Liver (tissue), 8 donors: ENCODE measurements at regions not wholly inside any gene's neighbourhood (a gene's known extent, or its start where the extent isn't known, plus 50 kb on each side); places are given as distances from the start of the nearest gene placed in this dataset.

ENCODE experiments used
- DNase-seq: peaks from one replicate; pipeline ENCODE4 v3.0.0-alpha.2; 2017; ENCODE audit warnings: low spot score
- H3K27ac ChIP-seq, 2 donors: one replicate each; pipeline ENCODE4 v1.7.0; 2013; ENCODE audit warnings: inconsistent platforms in 2 of 2, low read length in 2 of 2, control low read depth in 1 of 2, low read depth in 1 of 2, mild to moderate bottlenecking in 1 of 2
- H3K27me3 ChIP-seq, 4 donors: one replicate each; pipeline versions ENCODE4 v1.6.1 to v1.7.0; 2013; ENCODE audit warnings: low read length in 3 of 4, inconsistent platforms in 1 of 4, mild to moderate bottlenecking in 1 of 4, moderate library complexity in 1 of 4; ENCODE audit not compliant: control insufficient read depth in 4 of 4, insufficient read depth in 4 of 4
- H3K36me3 ChIP-seq, 4 donors: one replicate each; pipeline versions ENCODE4 v1.6.1 to v1.7.0; 2013; ENCODE audit warnings: low read length in 3 of 4, mild to moderate bottlenecking in 3 of 4, low read depth in 1 of 4, moderate library complexity in 1 of 4; ENCODE audit not compliant: control insufficient read depth in 4 of 4, insufficient read depth in 3 of 4
- H3K4me1 ChIP-seq, 4 donors: one replicate each; pipeline versions ENCODE4 v1.6.1 to v1.7.0; 2013; ENCODE audit warnings: low read length in 3 of 4, mild to moderate bottlenecking in 3 of 4, moderate library complexity in 1 of 4; ENCODE audit not compliant: control insufficient read depth in 4 of 4, insufficient read depth in 4 of 4
- H3K4me3 ChIP-seq, 3 donors: one replicate each; pipeline versions ENCODE4 v1.6.1 to v1.7.0; 2013; ENCODE audit warnings: low read length in 3 of 3, control low read depth in 1 of 3, low read depth in 1 of 3, mild to moderate bottlenecking in 1 of 3
- H3K9ac ChIP-seq, 2 donors: one replicate each; pipeline ENCODE4 v1.7.0; 2013; ENCODE audit warnings: low read length in 2 of 2, mild to moderate bottlenecking in 2 of 2, moderate library complexity in 2 of 2, control low read depth in 1 of 2, low read depth in 1 of 2
- H3K9me3 ChIP-seq, 4 donors: one replicate each; pipeline versions ENCODE4 v1.6.1 to v1.7.0; 2013; ENCODE audit warnings: low read length in 3 of 4; ENCODE audit not compliant: control insufficient read depth in 4 of 4
- CTCF ChIP-seq: fragments of 150-350 bp; IDR thresholded peaks from 2 replicates; pipeline ENCODE4 v1.5.1; 2017; ENCODE audit warnings: improper control_type of control experiment, low read depth, low read length; ENCODE audit not compliant: missing input control
- EGR1 ChIP-seq, 2 donors: IDR thresholded peaks; 2 replicates each; pipeline ENCODE4 v1.6.1; 2016 to 2018; ENCODE audit warnings: antibody characterized with exemption in 2 of 2, low read depth in 2 of 2
- FOXA1 ChIP-seq: IDR thresholded peaks from 2 replicates; pipeline ENCODE4 v1.6.1; 2016; ENCODE audit warnings: antibody characterized with exemption
- FOXA2 ChIP-seq: IDR thresholded peaks from 2 replicates; pipeline ENCODE4 v1.6.1; 2016; ENCODE audit warnings: antibody characterized with exemption
- GABPA ChIP-seq, 2 donors: IDR thresholded peaks in 1 of 2; conservative IDR thresholded peaks in 1 of 2; 2 replicates each; pipeline ENCODE4 v1.6.1; 2016; ENCODE audit warnings: antibody characterized with exemption in 2 of 2, mild to moderate bottlenecking in 1 of 2, moderate library complexity in 1 of 2
- HNF4A ChIP-seq, 2 donors: conservative IDR thresholded peaks; 2 replicates each; pipeline ENCODE4 v1.6.1; 2016; ENCODE audit warnings: antibody characterized with exemption in 2 of 2, mild to moderate bottlenecking in 2 of 2
- HNF4G ChIP-seq: IDR thresholded peaks from 2 replicates; pipeline ENCODE4 v1.6.1; 2016; ENCODE audit warnings: antibody characterized with exemption
- JUND ChIP-seq, 2 donors: IDR thresholded peaks; 2 replicates each; pipeline ENCODE4 v1.6.1; 2016; ENCODE audit warnings: antibody characterized with exemption in 2 of 2
- NR2F2 ChIP-seq: IDR thresholded peaks from 2 replicates; pipeline ENCODE4 v1.6.1; 2016; ENCODE audit warnings: antibody characterized with exemption
- RAD21 ChIP-seq, 2 donors: IDR thresholded peaks; 2 replicates each; pipeline ENCODE4 v1.6.1; 2016; ENCODE audit warnings: antibody characterized with exemption in 2 of 2, mild to moderate bottlenecking in 2 of 2
- RXRA ChIP-seq, 2 donors: IDR thresholded peaks; 2 replicates each; pipeline ENCODE4 v1.6.1; 2017 to 2018; ENCODE audit warnings: antibody characterized with exemption in 2 of 2, mild to moderate bottlenecking in 1 of 2
- SP1 ChIP-seq: IDR thresholded peaks from 2 replicates; pipeline ENCODE4 v1.6.1; 2018; ENCODE audit warnings: antibody characterized with exemption, mild to moderate bottlenecking
- TAF1 ChIP-seq: conservative IDR thresholded peaks from 2 replicates; pipeline ENCODE4 v1.6.1; 2016; ENCODE audit warnings: antibody characterized with exemption, mild to moderate bottlenecking
- WGBS: extraction: QIAGEN DNeasy Blood & Tissue Kit; methylation state at CpG from one replicate; pipeline ENCODE4 v1.1.7; 2013; 5-methylcytosine and 5-hydroxymethylcytosine counted together
- TF ChIP-seq, protein P1 (sequence below): IDR thresholded peaks from 2 replicates; pipeline ENCODE4 v1.6.1; 2016; ENCODE audit warnings: antibody characterized with exemption
- TF ChIP-seq, protein P2 (sequence below): IDR thresholded peaks from 2 replicates; pipeline ENCODE4 v1.6.1; 2016; ENCODE audit warnings: antibody characterized with exemption
- TF ChIP-seq, protein P3 (sequence below): IDR thresholded peaks from 2 replicates; pipeline ENCODE4 v1.6.1; 2016; ENCODE audit warnings: antibody characterized with exemption
- TF ChIP-seq, protein P4 (sequence below): IDR thresholded peaks from 2 replicates; pipeline ENCODE4 v1.6.1; 2016; ENCODE audit warnings: antibody characterized with exemption, mild to moderate bottlenecking
- donor health status: healthy.
- donor health status: healthy.
- donor health status: healthy.
- donor health status: healthy.
- donor health status: healthy.

- TF ChIP-seq, protein P1, sequence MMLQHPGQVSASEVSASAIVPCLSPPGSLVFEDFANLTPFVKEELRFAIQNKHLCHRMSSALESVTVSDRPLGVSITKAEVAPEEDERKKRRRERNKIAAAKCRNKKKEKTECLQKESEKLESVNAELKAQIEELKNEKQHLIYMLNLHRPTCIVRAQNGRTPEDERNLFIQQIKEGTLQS = no peak
- TF ChIP-seq SP1 (no peak), RXRA (IDR thresholded peaks at IDR 0.05) (no peak), GABPA (IDR thresholded peaks at IDR 0.05 in 1 of 2, conservative IDR thresholded peaks at IDR 0.05 in 1 of 2) (no peak)
Measured at GRCh38 chr4:36854554-36854953, 390.0 kb upstream of the NWD2 start (continued).

DNA sequence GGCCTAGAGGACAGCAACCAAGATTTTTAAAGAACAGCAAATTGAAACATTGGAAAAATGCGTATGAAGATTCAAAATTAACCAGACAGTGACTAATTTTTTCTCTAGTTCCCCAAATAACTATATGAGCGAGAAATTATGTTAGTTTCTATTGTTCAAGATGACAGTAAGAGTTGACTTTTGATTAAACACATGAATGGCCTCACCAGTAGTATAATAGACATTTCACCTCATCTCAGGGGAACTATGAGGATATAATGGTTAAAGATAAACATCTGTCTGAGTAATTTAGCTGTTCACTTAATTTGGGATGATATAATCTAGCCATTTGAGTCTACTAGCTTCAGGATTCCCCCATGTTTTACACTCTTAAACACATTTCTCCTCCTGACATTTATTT, 380.9 kb upstream of the NWD2 start:
- no peak for DNase-seq
- no peak for TF ChIP-seq FOXA2
- TF ChIP-seq TAF1 = no peak
- TF ChIP-seq RAD21 (IDR thresholded peaks at IDR 0.05) = no peak
- TF ChIP-seq, protein P2, sequence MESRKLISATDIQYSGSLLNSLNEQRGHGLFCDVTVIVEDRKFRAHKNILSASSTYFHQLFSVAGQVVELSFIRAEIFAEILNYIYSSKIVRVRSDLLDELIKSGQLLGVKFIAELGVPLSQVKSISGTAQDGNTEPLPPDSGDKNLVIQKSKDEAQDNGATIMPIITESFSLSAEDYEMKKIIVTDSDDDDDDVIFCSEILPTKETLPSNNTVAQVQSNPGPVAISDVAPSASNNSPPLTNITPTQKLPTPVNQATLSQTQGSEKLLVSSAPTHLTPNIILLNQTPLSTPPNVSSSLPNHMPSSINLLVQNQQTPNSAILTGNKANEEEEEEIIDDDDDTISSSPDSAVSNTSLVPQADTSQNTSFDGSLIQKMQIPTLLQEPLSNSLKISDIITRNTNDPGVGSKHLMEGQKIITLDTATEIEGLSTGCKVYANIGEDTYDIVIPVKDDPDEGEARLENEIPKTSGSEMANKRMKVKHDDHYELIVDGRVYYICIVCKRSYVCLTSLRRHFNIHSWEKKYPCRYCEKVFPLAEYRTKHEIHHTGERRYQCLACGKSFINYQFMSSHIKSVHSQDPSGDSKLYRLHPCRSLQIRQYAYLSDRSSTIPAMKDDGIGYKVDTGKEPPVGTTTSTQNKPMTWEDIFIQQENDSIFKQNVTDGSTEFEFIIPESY = no peak
- no peak for TF ChIP-seq NR2F2
- TF ChIP-seq, protein P3, sequence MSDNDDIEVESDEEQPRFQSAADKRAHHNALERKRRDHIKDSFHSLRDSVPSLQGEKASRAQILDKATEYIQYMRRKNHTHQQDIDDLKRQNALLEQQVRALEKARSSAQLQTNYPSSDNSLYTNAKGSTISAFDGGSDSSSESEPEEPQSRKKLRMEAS = no peak
- TF ChIP-seq RXRA (IDR thresholded peaks at IDR 0.05) = no peak
- TF ChIP-seq FOXA1 = no peak
- TF ChIP-seq EGR1 (IDR thresholded peaks at IDR 0.05; ENCODE audit: low read depth in 2 of 2) = no peak
- TF ChIP-seq HNF4A (conservative IDR thresholded peaks at IDR 0.05) = no peak
- TF ChIP-seq, protein P1 = no peak
- Histone ChIP-seq H3K9ac (no peak overlapping the region), H3K27ac (no peak overlapping the region), H3K4me1 (no peaks in the 10 kb centered on the region), H3K36me3 (no peaks in the 10 kb centered on the region), H3K4me3 (no peak overlapping the region), H3K27me3 (no peaks in the 10 kb centered on the region), H3K9me3 (no peaks in the 10 kb centered on the region)
- 83% methylated on average over 2 of the region's 2 CpGs for WGBS

- no peak for DNase-seq
- no peaks in the 10 kb centered on the region for H3K36me3 ChIP-seq
- no peak overlapping the region for H3K27ac ChIP-seq
- no peak overlapping the region for H3K9ac ChIP-seq
- H3K4me3 ChIP-seq = no peak overlapping the region
- H3K4me1 ChIP-seq = no peaks in the 10 kb centered on the region
- TF ChIP-seq, protein P4, sequence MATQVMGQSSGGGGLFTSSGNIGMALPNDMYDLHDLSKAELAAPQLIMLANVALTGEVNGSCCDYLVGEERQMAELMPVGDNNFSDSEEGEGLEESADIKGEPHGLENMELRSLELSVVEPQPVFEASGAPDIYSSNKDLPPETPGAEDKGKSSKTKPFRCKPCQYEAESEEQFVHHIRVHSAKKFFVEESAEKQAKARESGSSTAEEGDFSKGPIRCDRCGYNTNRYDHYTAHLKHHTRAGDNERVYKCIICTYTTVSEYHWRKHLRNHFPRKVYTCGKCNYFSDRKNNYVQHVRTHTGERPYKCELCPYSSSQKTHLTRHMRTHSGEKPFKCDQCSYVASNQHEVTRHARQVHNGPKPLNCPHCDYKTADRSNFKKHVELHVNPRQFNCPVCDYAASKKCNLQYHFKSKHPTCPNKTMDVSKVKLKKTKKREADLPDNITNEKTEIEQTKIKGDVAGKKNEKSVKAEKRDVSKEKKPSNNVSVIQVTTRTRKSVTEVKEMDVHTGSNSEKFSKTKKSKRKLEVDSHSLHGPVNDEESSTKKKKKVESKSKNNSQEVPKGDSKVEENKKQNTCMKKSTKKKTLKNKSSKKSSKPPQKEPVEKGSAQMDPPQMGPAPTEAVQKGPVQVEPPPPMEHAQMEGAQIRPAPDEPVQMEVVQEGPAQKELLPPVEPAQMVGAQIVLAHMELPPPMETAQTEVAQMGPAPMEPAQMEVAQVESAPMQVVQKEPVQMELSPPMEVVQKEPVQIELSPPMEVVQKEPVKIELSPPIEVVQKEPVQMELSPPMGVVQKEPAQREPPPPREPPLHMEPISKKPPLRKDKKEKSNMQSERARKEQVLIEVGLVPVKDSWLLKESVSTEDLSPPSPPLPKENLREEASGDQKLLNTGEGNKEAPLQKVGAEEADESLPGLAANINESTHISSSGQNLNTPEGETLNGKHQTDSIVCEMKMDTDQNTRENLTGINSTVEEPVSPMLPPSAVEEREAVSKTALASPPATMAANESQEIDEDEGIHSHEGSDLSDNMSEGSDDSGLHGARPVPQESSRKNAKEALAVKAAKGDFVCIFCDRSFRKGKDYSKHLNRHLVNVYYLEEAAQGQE = no peak
- TF ChIP-seq CTCF = no peak
- no peak for TF ChIP-seq HNF4G
- TF ChIP-seq HNF4A (conservative IDR thresholded peaks at IDR 0.05) = no peak
- TF ChIP-seq RXRA (IDR thresholded peaks at IDR 0.05) = no peak
- no peak for TF ChIP-seq JUND (IDR thresholded peaks at IDR 0.05)
- no peak for TF ChIP-seq GABPA (IDR thresholded peaks at IDR 0.05 in 1 of 2, conservative IDR thresholded peaks at IDR 0.05 in 1 of 2)
- no peak for TF ChIP-seq NR2F2
- no peaks in the 10 kb centered on the region for H3K27me3 ChIP-seq
- H3K9me3 ChIP-seq = no peaks in the 10 kb centered on the region
Measured at GRCh38 chr4:36870121-36870520, 374.4 kb upstream of the NWD2 start.
